SK-N-SH treated with all-trans-retinoic acid at 6 μM for 48 hours (cell line): ENCODE measurements at regions not wholly inside any gene's neighbourhood (a gene's known extent, or its start where the extent isn't known, plus 50 kb on each side); places are given as distances from the start of the nearest gene placed in this dataset.

Experiments used
- ATAC-seq: fragments of 200-7000 bp; cut with Tn5 transposase; 3 replicates; pipeline ENCODE4 v1.9.1; 2020; ENCODE audit warnings: mild to moderate bottlenecking, moderate library complexity
- ARNTL ChIP-seq: fragments of 450-650 bp; formaldehyde crosslinking; IDR thresholded peaks from 2 replicates; pipeline ENCODE4 v1.5.0; 2020; ENCODE audit warnings: low read depth, mild to moderate bottlenecking, moderate library complexity, borderline replicate concordance
- CSDC2 ChIP-seq: fragments of 250-450 bp; sonication (Bioruptor Pico); IDR thresholded peaks from 2 replicates; pipeline ENCODE4 v1.5.0; 2020; ENCODE audit warnings: mild to moderate bottlenecking, moderate library complexity
- ESRRG ChIP-seq: fragments of 250-450 bp; sonication (Bioruptor Pico); IDR thresholded peaks from 2 replicates; pipeline ENCODE4 v1.6.1; 2021; ENCODE audit warnings: mild to moderate bottlenecking
- GLIS3 ChIP-seq: fragments of 250-450 bp; sonication (Bioruptor Pico); IDR thresholded peaks from 2 replicates; pipeline ENCODE4 v1.5.0; 2020; ENCODE audit warnings: mild to moderate bottlenecking, moderate library complexity
- ISL1 ChIP-seq: fragments of 250-450 bp; sonication (Bioruptor Pico); IDR thresholded peaks from 2 replicates; pipeline ENCODE4 v2.1.2; 2022; ENCODE audit warnings: mild to moderate bottlenecking, moderate library complexity
- OSR1 ChIP-seq: fragments of 250-450 bp; sonication (Bioruptor Pico); IDR thresholded peaks from 2 replicates; pipeline ENCODE4 v1.8.0; 2022; ENCODE audit warnings: moderate library complexity, mild to moderate bottlenecking, inconsistent platforms
- PPARA ChIP-seq: fragments of 250-450 bp; sonication (Bioruptor Pico); IDR thresholded peaks from 2 replicates; pipeline ENCODE4 v1.5.0; 2020; ENCODE audit warnings: mild to moderate bottlenecking, borderline replicate concordance
- RARB ChIP-seq: fragments of 250-450 bp; sonication (Bioruptor Pico); IDR thresholded peaks from 2 replicates; pipeline ENCODE4 v1.8.0; 2021; ENCODE audit warnings: mild to moderate bottlenecking, moderate library complexity
- SNAI2 ChIP-seq: fragments of 250-450 bp; sonication (Bioruptor Pico); IDR thresholded peaks from 2 replicates; pipeline ENCODE4 v1.5.0; 2020; ENCODE audit warnings: mild to moderate bottlenecking, moderate library complexity
- TCF4 ChIP-seq: fragments of 250-450 bp; sonication (Bioruptor Pico); IDR thresholded peaks from 2 replicates; pipeline ENCODE4 v1.8.0; 2021; ENCODE audit warnings: mild to moderate bottlenecking, moderate library complexity, borderline replicate concordance
- TOX ChIP-seq: fragments of 250-450 bp; sonication (Bioruptor Pico); IDR thresholded peaks from 2 replicates; pipeline ENCODE4 v1.8.0; 2021; ENCODE audit warnings: mild to moderate bottlenecking, moderate library complexity, borderline replicate concordance
- TSHZ2 ChIP-seq: fragments of 250-450 bp; sonication (Bioruptor Pico); IDR thresholded peaks from 2 replicates; pipeline ENCODE4 v1.5.0; 2020; ENCODE audit warnings: mild to moderate bottlenecking, moderate library complexity
- ZC3H10 ChIP-seq: fragments of 250-450 bp; sonication (Bioruptor Pico); IDR thresholded peaks from 2 replicates; pipeline ENCODE4 v1.5.1; 2021; ENCODE audit warnings: mild to moderate bottlenecking, moderate library complexity
- ZFP3 ChIP-seq: fragments of 250-450 bp; sonication (Bioruptor Pico); IDR thresholded peaks from 2 replicates; pipeline ENCODE4 v1.5.0; 2020; ENCODE audit warnings: mild to moderate bottlenecking, moderate library complexity
- ZFP30 ChIP-seq: fragments of 450-650 bp; formaldehyde crosslinking; IDR thresholded peaks from 2 replicates; pipeline ENCODE4 v1.5.0; 2022; ENCODE audit warnings: mild to moderate bottlenecking, moderate library complexity
- ZNF565 ChIP-seq: fragments of 450-650 bp; formaldehyde crosslinking; conservative IDR thresholded peaks from 2 replicates; pipeline ENCODE4 v1.5.0; 2020; ENCODE audit warnings: low read depth, mild to moderate bottlenecking, moderate library complexity
- ZNF70 ChIP-seq: fragments of 450-650 bp; formaldehyde crosslinking; IDR thresholded peaks from 2 replicates; pipeline ENCODE4 v1.5.0; 2020; ENCODE audit warnings: mild to moderate bottlenecking, moderate library complexity
- ZNF8 ChIP-seq: fragments of 450-650 bp; formaldehyde crosslinking; IDR thresholded peaks from 2 replicates; pipeline ENCODE4 v1.5.0; 2020; ENCODE audit warnings: mild to moderate bottlenecking, moderate library complexity
- TF ChIP-seq, protein P1 (sequence below): fragments of 250-450 bp; sonication (Bioruptor Pico); IDR thresholded peaks from 2 replicates; pipeline ENCODE4 v1.8.0; 2021; ENCODE audit warnings: low read depth, mild to moderate bottlenecking, moderate library complexity, borderline replicate concordance
- TF ChIP-seq, protein P2 (sequence below): fragments of 250-450 bp; sonication (Bioruptor Pico); IDR thresholded peaks from 2 replicates; pipeline ENCODE4 v1.8.0; 2020; ENCODE audit warnings: mild to moderate bottlenecking, moderate library complexity, borderline replicate concordance
- TF ChIP-seq, protein P3 (sequence below): fragments of 250-450 bp; sonication (Bioruptor Pico); IDR thresholded peaks from 2 replicates; pipeline ENCODE4 v1.5.1; 2021; ENCODE audit warnings: mild to moderate bottlenecking, moderate library complexity

DNA sequence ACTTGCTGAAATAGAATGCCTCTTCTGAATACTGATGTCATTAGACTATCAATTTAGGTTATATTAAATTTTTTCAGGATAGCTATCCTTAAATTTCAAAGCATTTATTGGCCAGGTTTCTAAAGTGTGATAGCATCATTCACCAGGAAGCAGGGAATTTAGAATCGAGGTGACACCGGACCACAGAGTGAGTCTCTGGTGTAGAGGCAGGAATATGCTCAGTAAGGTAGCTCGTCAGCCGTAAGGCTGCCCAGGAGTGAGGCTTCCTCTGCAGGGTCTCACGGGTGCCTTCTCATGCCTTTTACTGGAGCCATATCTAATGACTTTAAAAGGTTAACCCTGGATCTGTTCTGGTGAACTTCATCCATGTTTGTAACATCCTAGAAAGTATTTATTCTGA lies 170.8 kb upstream of the KLF14 start:
- ATAC-seq = peak; percentile 4; the same call in 2 of the 3 replicates
- TF ChIP-seq RARB (no peak), TCF4 (CRISPR knock-in tag) (no peak), ZNF8 (CRISPR knock-in tag) (no peak), ISL1 (CRISPR knock-in tag) (no peak), ARNTL (no peak), TSHZ2 (CRISPR knock-in tag) (no peak), PPARA (no peak), SNAI2 (CRISPR knock-in tag) (no peak), OSR1 (CRISPR knock-in tag) (no peak), ZFP3 (CRISPR knock-in tag) (no peak), ZC3H10 (CRISPR knock-in tag) (no peak), CSDC2 (CRISPR knock-in tag) (no peak), GLIS3 (no peak), ZNF565 (CRISPR knock-in tag) (no peak), ZFP30 (CRISPR knock-in tag) (no peak), ZNF70 (no peak), ESRRG (CRISPR knock-in tag) (no peak)
- TF ChIP-seq, protein P1, sequence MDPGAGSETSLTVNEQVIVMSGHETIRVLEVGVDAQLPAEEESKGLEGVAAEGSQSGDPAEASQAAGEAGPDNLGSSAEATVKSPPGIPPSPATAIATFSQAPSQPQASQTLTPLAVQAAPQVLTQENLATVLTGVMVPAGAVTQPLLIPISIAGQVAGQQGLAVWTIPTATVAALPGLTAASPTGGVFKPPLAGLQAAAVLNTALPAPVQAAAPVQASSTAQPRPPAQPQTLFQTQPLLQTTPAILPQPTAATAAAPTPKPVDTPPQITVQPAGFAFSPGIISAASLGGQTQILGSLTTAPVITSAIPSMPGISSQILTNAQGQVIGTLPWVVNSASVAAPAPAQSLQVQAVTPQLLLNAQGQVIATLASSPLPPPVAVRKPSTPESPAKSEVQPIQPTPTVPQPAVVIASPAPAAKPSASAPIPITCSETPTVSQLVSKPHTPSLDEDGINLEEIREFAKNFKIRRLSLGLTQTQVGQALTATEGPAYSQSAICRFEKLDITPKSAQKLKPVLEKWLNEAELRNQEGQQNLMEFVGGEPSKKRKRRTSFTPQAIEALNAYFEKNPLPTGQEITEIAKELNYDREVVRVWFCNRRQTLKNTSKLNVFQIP (CRISPR knock-in tag) = no peak
- TF ChIP-seq, protein P2, sequence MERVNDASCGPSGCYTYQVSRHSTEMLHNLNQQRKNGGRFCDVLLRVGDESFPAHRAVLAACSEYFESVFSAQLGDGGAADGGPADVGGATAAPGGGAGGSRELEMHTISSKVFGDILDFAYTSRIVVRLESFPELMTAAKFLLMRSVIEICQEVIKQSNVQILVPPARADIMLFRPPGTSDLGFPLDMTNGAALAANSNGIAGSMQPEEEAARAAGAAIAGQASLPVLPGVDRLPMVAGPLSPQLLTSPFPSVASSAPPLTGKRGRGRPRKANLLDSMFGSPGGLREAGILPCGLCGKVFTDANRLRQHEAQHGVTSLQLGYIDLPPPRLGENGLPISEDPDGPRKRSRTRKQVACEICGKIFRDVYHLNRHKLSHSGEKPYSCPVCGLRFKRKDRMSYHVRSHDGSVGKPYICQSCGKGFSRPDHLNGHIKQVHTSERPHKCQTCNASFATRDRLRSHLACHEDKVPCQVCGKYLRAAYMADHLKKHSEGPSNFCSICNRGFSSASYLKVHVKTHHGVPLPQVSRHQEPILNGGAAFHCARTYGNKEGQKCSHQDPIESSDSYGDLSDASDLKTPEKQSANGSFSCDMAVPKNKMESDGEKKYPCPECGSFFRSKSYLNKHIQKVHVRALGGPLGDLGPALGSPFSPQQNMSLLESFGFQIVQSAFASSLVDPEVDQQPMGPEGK (CRISPR knock-in tag) = no peak

GRCh38 chr7:130906575-130906974 lies 172.6 kb upstream of the KLF14 start:
- no peak for ATAC-seq
- TF ChIP-seq PPARA = no peak
- no peak for TF ChIP-seq ESRRG (CRISPR knock-in tag)
- TF ChIP-seq, protein P2 (CRISPR knock-in tag) = no peak
- TF ChIP-seq ISL1 (CRISPR knock-in tag) = no peak
- no peak for TF ChIP-seq ZFP30 (CRISPR knock-in tag)
- no peak for TF ChIP-seq ZNF8 (CRISPR knock-in tag)
- TF ChIP-seq SNAI2 (CRISPR knock-in tag) = no peak
- TF ChIP-seq, protein P1 (CRISPR knock-in tag) = no peak
- no peak for TF ChIP-seq ZNF565 (CRISPR knock-in tag)
- TF ChIP-seq, protein P3, sequence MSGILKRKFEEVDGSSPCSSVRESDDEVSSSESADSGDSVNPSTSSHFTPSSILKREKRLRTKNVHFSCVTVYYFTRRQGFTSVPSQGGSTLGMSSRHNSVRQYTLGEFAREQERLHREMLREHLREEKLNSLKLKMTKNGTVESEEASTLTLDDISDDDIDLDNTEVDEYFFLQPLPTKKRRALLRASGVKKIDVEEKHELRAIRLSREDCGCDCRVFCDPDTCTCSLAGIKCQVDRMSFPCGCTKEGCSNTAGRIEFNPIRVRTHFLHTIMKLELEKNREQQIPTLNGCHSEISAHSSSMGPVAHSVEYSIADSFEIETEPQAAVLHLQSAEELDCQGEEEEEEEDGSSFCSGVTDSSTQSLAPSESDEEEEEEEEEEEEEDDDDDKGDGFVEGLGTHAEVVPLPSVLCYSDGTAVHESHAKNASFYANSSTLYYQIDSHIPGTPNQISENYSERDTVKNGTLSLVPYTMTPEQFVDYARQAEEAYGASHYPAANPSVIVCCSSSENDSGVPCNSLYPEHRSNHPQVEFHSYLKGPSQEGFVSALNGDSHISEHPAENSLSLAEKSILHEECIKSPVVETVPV (CRISPR knock-in tag) = no peak
- TF ChIP-seq ARNTL = no peak
- TF ChIP-seq RARB = no peak
- no peak for TF ChIP-seq OSR1 (CRISPR knock-in tag)
- no peak for TF ChIP-seq TOX (CRISPR knock-in tag)
